HEK293 (cell line): ENCODE measurements at regions not wholly inside any gene's neighbourhood (a gene's known extent, or its start where the extent isn't known, plus 50 kb on each side); places are given as distances from the start of the nearest gene placed in this dataset.

Source experiments
- ATF2 ChIP-seq: fragments of 450-650 bp; formaldehyde crosslinking; IDR thresholded peaks from 2 replicates; pipeline ENCODE4 v1.5.1; 2016; ENCODE audit warnings: missing biosample characterization, missing genetic modification characterization, low read depth
- GLIS1 ChIP-seq: fragments of 450-650 bp; formaldehyde crosslinking; IDR thresholded peaks from 2 replicates; pipeline ENCODE4 v1.5.1; 2016; ENCODE audit warnings: missing biosample characterization, missing genetic modification characterization
- KLF16 ChIP-seq: fragments of 450-650 bp; formaldehyde crosslinking; IDR thresholded peaks from 2 replicates; pipeline ENCODE4 v1.5.1; 2017; ENCODE audit warnings: missing biosample characterization, missing genetic modification characterization
- KLF17 ChIP-seq: fragments of 450-650 bp; formaldehyde crosslinking; IDR thresholded peaks from 2 replicates; pipeline ENCODE4 v1.5.1; 2016; ENCODE audit warnings: missing biosample characterization, missing genetic modification characterization
- MEIS1 ChIP-seq: sonication (generic); formaldehyde crosslinking; IDR thresholded peaks from 2 replicates; pipeline ENCODE4 v1.8.1; 2022; ENCODE audit warnings: missing genetic modification reagents, mild to moderate bottlenecking, borderline replicate concordance
- ZBTB10 ChIP-seq: fragments of 450-650 bp; formaldehyde crosslinking; IDR thresholded peaks from 2 replicates; pipeline ENCODE4 v1.5.1; 2016; ENCODE audit warnings: missing biosample characterization, missing genetic modification characterization
- ZBTB6 ChIP-seq: fragments of 450-650 bp; formaldehyde crosslinking; IDR thresholded peaks from 2 replicates; pipeline ENCODE4 v1.5.1; 2017; ENCODE audit warnings: missing biosample characterization, missing genetic modification characterization
- ZEB2 ChIP-seq: fragments of 450-650 bp; formaldehyde crosslinking; IDR thresholded peaks from 2 replicates; pipeline ENCODE4 v1.5.1; 2016; ENCODE audit warnings: missing biosample characterization, missing genetic modification characterization
- ZFP69B ChIP-seq: fragments of 450-650 bp; formaldehyde crosslinking; IDR thresholded peaks from 2 replicates; pipeline ENCODE4 v1.5.1; 2016; ENCODE audit warnings: missing biosample characterization, missing genetic modification characterization
- ZNF16 ChIP-seq: fragments of 450-650 bp; formaldehyde crosslinking; IDR thresholded peaks from 2 replicates; pipeline ENCODE4 v1.5.1; 2016; ENCODE audit warnings: low read depth, missing biosample characterization, missing genetic modification characterization
- ZNF175 ChIP-seq: fragments of 450-650 bp; formaldehyde crosslinking; IDR thresholded peaks from 2 replicates; pipeline ENCODE4 v1.5.1; 2016; ENCODE audit warnings: missing biosample characterization, missing genetic modification characterization
- ZNF202 ChIP-seq: fragments of 450-650 bp; formaldehyde crosslinking; IDR thresholded peaks from 2 replicates; pipeline ENCODE4 v1.5.1; 2016; ENCODE audit warnings: missing biosample characterization, missing genetic modification characterization, borderline replicate concordance
- ZNF214 ChIP-seq: fragments of 450-650 bp; formaldehyde crosslinking; IDR thresholded peaks from 2 replicates; pipeline ENCODE4 v1.5.1; 2017; ENCODE audit warnings: missing biosample characterization, mild to moderate bottlenecking, missing genetic modification characterization, borderline replicate concordance
- ZNF274 ChIP-seq, 2 experiments: fragments of 200-500 bp in 1 of 2; fragments of 450-650 bp in 1 of 2; sonication (Bioruptor generic) in 1 of 2; formaldehyde crosslinking in 1 of 2; IDR thresholded peaks; 2 replicates each; pipeline versions ENCODE4 v1.5.1 to v1.6.1; 2014 to 2016; ENCODE audit warnings: borderline replicate concordance in 1 of 2, inconsistent platforms in 1 of 2, low read length in 1 of 2, missing biosample characterization in 1 of 2, missing genetic modification characterization in 1 of 2
- ZNF280D ChIP-seq: fragments of 450-650 bp; formaldehyde crosslinking; IDR thresholded peaks from 2 replicates; pipeline ENCODE4 v1.5.1; 2016; ENCODE audit warnings: missing biosample characterization, missing genetic modification characterization
- ZNF292 ChIP-seq: fragments of 450-650 bp; formaldehyde crosslinking; IDR thresholded peaks from 2 replicates; pipeline ENCODE4 v1.5.1; 2016; ENCODE audit warnings: low read depth, missing biosample characterization, missing genetic modification characterization, borderline replicate concordance
- ZNF341 ChIP-seq: fragments of 450-650 bp; formaldehyde crosslinking; IDR thresholded peaks from 2 replicates; pipeline ENCODE4; 2016; ENCODE audit warnings: low read depth, missing biosample characterization, missing genetic modification characterization
- ZNF366 ChIP-seq: fragments of 450-650 bp; formaldehyde crosslinking; conservative IDR thresholded peaks from 2 replicates; pipeline ENCODE4 v1.5.1; 2016; ENCODE audit warnings: missing biosample characterization, missing genetic modification characterization
- ZNF449 ChIP-seq: fragments of 450-650 bp; formaldehyde crosslinking; IDR thresholded peaks from 2 replicates; pipeline ENCODE4 v1.5.1; 2017; ENCODE audit warnings: missing biosample characterization, mild to moderate bottlenecking, missing genetic modification characterization, moderate library complexity
- ZNF514 ChIP-seq: fragments of 450-650 bp; formaldehyde crosslinking; IDR thresholded peaks from 2 replicates; pipeline ENCODE4 v1.5.1; 2016; ENCODE audit warnings: missing biosample characterization, missing genetic modification characterization
- ZNF530 ChIP-seq: fragments of 450-650 bp; formaldehyde crosslinking; IDR thresholded peaks from 2 replicates; pipeline ENCODE4 v1.5.1; 2016; ENCODE audit warnings: low read depth, missing biosample characterization, missing genetic modification characterization
- ZNF555 ChIP-seq: fragments of 450-650 bp; formaldehyde crosslinking; conservative IDR thresholded peaks from 2 replicates; pipeline ENCODE4 v1.5.1; 2017; ENCODE audit warnings: missing biosample characterization, mild to moderate bottlenecking, missing genetic modification characterization, inconsistent platforms
- ZNF560 ChIP-seq: fragments of 450-650 bp; formaldehyde crosslinking; IDR thresholded peaks from 2 replicates; pipeline ENCODE4 v1.5.1; 2017; ENCODE audit warnings: missing biosample characterization, missing genetic modification characterization, borderline replicate concordance
- ZNF623 ChIP-seq: fragments of 450-650 bp; formaldehyde crosslinking; IDR thresholded peaks from 2 replicates; pipeline ENCODE4 v1.5.1; 2016; ENCODE audit warnings: missing biosample characterization, missing genetic modification characterization
- ZNF670 ChIP-seq: fragments of 450-650 bp; formaldehyde crosslinking; IDR thresholded peaks from 2 replicates; pipeline ENCODE4 v1.5.1; 2016; ENCODE audit warnings: missing biosample characterization, missing genetic modification characterization, low read depth
- ZNF768 ChIP-seq: fragments of 450-650 bp; formaldehyde crosslinking; IDR thresholded peaks from 2 replicates; pipeline ENCODE4 v1.5.1; 2018; ENCODE audit warnings: missing biosample characterization, mild to moderate bottlenecking, missing genetic modification characterization
- ZNF791 ChIP-seq: fragments of 450-650 bp; formaldehyde crosslinking; IDR thresholded peaks from 2 replicates; pipeline ENCODE4 v1.5.1; 2016; ENCODE audit warnings: missing biosample characterization, missing genetic modification characterization
- ZNF843 ChIP-seq: fragments of 450-650 bp; formaldehyde crosslinking; IDR thresholded peaks from 2 replicates; pipeline ENCODE4 v1.5.1; 2016; ENCODE audit warnings: missing biosample characterization, missing genetic modification characterization

GRCh38 chr21:31403596-31404333, 59.7 kb upstream of the TIAM1 start (continued):
- TF ChIP-seq ZNF202 (tag by site-specific recombination) (no peak), ZNF670 (no peak), ZNF843 (tag by site-specific recombination) (no peak), ZNF560 (tag by site-specific recombination) (no peak), MEIS1 (no peak; the same call in 1 of the 2 replicates), ZEB2 (tag by site-specific recombination) (peak; percentile 87), ZNF175 (tag by site-specific recombination) (no peak), ZNF341 (tag by site-specific recombination) (no peak), ZNF292 (tag by site-specific recombination) (no peak), ATF2 (tag by site-specific recombination) (no peak), ZFP69B (tag by site-specific recombination) (no peak), ZNF555 (no peak; the same call in 1 of the 2 replicates), ZNF280D (no peak), ZNF623 (tag by site-specific recombination) (no peak), ZBTB6 (tag by site-specific recombination) (no peak), ZBTB10 (tag by site-specific recombination) (no peak), ZNF366 (tag by site-specific recombination) (peak; percentile 52), KLF17 (tag by site-specific recombination) (no peak), ZNF530 (tag by site-specific recombination) (no peak), ZNF274 (IDR thresholded peaks at IDR 0.05; ENCODE audit: low read length) (no peak), ZNF274 (tag by site-specific recombination; IDR thresholded peaks at IDR 0.05; ENCODE audit: borderline replicate concordance) (no peak), GLIS1 (tag by site-specific recombination) (no peak), KLF16 (tag by site-specific recombination) (no peak), ZNF16 (tag by site-specific recombination) (no peak), ZNF768 (tag by site-specific recombination) (no peak), ZNF449 (tag by site-specific recombination) (no peak), ZNF514 (tag by site-specific recombination) (no peak), ZNF214 (no peak), ZNF791 (tag by site-specific recombination) (no peak)
